NCI-H774 (cell line): ENCODE measurements at regions not wholly inside any gene's neighbourhood (a gene's known extent, or its start where the extent isn't known, plus 50 kb on each side); places are given as distances from the start of the nearest gene placed in this dataset.

Source experiments
- DNase-seq: peaks from one replicate; lab custom pipeline; 2025; lab: John Stamatoyannopoulos, UW

DNA sequence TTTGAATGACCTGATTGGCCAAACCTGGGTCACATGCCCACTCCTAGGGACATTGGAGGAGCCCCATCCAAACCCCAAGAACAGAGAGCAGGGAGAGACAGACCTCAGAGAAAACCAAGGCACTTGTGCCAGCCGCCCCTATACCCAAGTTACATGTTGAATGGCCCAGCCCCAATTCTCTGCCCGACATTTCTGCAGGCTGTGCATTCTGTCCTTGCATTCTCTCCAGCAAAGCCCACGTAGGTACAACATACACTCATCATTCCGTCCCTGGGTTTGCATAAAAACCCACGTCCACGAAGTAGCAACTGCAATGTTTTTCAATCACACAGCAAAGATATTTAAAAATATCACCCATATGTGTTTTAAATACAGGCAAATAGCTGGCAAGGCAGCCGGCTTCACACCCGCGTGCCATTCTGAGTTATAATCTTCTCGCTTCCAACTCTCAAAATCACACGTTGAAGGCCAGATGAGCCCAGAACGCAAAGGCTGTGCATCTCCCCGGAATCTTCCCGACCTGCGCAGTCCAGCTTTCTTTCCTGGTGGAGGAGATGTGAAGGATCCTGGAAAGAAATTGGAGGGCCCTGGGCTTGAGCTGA, 91.7 kb upstream of the MYL2 start:
- DNase-seq, result no peak

GRCh38 chr12:111010916-111011657, 90.7 kb upstream of the MYL2 start:
- DNase-seq, result no peak

DNA sequence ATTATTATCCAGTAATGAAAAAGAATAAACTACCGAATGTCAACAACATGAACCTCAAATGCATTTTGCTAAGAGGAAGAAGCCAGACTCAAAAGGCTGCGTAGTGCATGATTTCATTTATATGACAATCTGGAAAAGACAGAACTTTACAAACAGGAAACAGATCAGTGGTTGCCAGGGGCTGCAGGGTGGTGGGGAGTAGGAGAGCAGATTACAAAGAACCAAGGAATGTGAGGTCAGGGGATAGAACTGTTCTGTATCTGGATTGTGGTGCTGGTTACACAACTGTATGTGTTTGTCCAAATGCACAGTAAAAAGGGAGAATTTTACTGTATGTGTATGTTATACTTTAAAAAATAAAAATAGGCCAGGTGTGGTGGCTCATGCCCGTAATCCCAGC, 89.7 kb upstream of the MYL2 start:
- no peak for DNase-seq

DNA sequence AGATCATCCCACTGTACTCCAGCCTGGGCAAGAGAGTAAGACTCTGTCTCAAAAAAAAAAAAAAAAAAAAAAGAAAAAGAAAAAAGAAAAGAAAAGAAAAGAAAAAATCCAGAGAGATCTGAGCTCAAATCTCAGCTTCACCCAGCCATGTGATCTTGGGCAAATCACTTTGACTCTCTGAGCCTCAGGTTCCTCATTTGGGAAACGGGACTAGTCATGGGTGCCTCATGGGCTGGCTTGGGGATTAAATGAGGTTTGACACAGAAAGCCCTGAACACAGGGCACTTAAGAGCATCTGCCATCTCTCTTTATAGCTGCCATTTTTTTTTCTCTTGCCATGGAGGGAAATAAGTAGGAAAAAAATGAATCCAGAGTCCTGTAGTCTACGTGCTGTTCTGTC, 86.2 kb upstream of the MYL2 start:
- no peak for DNase-seq

GRCh38 chr12:110998971-110999370, 78.6 kb upstream of the MYL2 start:
- DNase-seq, result no peak

- DNase-seq, result no peak
Measured at GRCh38 chr12:110998165-110998564, 77.8 kb upstream of the MYL2 start.

- no peak for DNase-seq
Measured at GRCh38 chr12:110996415-110996814, 76.0 kb upstream of the MYL2 start.

GRCh38 chr12:110995615-110996014, 75.2 kb upstream of the MYL2 start:
- no peak for DNase-seq

DNA sequence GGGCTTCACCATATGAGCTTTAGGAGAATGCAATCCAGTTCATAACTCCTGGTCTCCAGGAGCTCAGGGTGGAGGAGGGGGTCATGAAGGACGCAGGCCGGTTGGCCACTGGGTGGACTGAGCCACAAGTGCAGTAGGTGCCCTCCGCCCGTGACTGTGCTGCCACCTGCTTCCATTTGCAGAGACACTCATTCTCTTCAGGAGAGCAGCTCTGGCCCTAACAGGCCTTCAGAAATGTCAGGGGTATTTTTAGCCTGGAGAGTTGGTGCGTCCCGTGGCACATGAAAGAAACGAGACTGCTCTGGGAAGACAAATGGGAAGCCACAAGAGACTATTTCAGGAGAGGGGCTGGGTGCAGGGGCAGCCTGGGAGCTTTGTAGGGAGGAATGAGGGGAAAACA, 74.6 kb upstream of the MYL2 start:
- DNase-seq, result no peak

DNA sequence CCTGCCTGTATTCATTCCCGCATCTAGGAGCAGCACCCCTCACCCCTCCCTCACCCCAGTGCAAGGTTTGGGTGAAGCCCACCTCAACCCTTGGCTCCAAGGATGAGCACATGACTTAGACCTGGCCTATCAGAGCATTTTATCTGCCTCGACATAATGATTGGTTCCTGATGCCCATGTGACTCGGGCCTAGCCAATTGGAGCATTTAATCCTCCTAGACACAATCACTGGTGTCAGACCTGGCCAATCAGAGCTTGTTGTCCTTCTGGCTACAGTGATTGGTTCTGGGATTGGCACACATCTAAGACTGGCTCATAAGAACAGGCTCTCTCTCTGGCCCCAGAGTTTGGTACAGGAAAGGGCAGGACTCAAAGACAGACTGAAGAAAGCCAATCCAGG, 73.1 kb upstream of the MYL2 start:
- no peak for DNase-seq

GRCh38 chr12:110992909-110993308, 72.5 kb upstream of the MYL2 start:
- no peak for DNase-seq

GRCh38 chr12:110983811-110984210, 63.4 kb upstream of the MYL2 start:
- no peak for DNase-seq

- no peak for DNase-seq
Measured at GRCh38 chr12:110972866-110973265, 52.5 kb upstream of the MYL2 start.

DNA sequence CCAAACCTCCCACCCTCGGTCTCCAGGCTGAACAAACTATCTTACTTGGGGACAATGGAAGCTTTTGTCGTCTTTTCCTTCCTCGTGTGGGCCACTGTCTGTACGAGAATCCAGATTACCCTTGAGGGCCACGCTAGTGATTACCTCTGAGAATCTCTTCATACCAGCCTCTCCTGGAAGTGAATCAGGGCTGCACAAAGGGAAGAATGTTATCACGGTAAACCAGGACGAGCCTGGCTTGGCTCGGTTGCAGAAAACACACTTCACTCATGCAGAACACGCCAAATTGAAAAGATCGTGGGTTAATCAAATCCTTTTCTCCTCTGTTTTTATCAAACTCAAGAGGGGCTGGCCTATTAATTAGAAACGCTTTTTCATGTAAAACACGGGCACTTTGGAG, 51.6 kb upstream of the MYL2 start:
- DNase-seq, result no peak

GRCh38 chr12:110971189-110971920, 51.0 kb upstream of the MYL2 start:
- no peak for DNase-seq
